ENCODE measurements at regions not wholly inside any gene's neighbourhood (a gene's known extent, or its start where the extent isn't known, plus 50 kb on each side); places are given as distances from the start of the nearest gene placed in this dataset.

DNA sequence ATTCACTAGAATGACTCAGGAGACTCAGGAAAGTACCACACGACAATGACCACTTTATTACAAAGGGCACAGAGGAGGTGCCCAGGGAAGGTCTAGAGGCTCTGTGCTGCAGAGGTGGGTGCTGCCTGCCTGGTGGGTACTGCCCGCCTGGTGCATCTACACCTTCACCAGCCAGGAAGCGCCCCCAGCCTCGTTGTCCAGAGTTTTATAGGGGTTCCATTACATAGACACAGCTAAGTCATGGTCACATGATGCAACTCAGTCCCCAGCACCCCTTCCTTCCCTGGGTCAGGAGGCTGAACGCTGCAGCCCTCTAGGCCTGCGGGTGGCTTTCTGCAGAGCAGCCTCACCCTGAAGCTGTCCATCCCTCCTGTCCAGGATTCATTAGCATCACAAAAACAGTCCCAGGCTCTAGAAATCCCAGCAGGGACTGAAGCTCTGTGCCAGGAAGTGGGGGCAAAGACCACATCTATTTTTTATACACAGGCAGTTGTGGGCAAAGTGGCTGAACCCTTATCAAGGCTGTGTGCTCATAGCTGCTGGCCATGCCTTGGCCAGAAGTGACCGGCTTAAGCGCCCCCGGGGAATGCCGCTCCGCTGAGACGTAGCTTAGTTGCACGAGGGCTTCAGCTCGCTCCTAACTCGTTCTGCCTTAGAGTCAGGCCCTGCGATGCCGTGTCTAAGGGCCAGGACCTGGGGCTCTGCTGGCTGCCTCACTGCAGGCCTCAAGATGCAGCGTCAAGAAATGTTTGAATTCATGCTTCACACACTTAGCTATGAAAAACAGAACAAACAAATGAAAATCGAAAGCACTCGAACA is 219.0 kb downstream of the GLRX3 start:
- TF ChIP-seq, protein P1, sequence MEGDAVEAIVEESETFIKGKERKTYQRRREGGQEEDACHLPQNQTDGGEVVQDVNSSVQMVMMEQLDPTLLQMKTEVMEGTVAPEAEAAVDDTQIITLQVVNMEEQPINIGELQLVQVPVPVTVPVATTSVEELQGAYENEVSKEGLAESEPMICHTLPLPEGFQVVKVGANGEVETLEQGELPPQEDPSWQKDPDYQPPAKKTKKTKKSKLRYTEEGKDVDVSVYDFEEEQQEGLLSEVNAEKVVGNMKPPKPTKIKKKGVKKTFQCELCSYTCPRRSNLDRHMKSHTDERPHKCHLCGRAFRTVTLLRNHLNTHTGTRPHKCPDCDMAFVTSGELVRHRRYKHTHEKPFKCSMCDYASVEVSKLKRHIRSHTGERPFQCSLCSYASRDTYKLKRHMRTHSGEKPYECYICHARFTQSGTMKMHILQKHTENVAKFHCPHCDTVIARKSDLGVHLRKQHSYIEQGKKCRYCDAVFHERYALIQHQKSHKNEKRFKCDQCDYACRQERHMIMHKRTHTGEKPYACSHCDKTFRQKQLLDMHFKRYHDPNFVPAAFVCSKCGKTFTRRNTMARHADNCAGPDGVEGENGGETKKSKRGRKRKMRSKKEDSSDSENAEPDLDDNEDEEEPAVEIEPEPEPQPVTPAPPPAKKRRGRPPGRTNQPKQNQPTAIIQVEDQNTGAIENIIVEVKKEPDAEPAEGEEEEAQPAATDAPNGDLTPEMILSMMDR (IDR thresholded peaks at IDR 0.05) = no peak
- TF ChIP-seq POLR2A (IDR thresholded peaks at IDR 0.05) = no peak
